ENCODE measurements at regions not wholly inside any gene's neighbourhood (a gene's known extent, or its start where the extent isn't known, plus 50 kb on each side); places are given as distances from the start of the nearest gene placed in this dataset.

- Histone ChIP-seq H3K27ac (ENCODE audit: control insufficient read depth, insufficient read depth, low read length) (no peak overlapping the region), H3K4me2 (ENCODE audit: control insufficient read depth, extremely low read depth, insufficient read depth, low read depth, low read length) (no peak overlapping the region), H4K20me1 (ENCODE audit: control insufficient read depth, extremely low read depth, insufficient read depth, low read length) (no peaks in the 10 kb centered on the region), H3K36me3 (ENCODE audit: control insufficient read depth in 2 of 2, extremely low read depth in 1 of 2, insufficient read depth in 2 of 2, low read length in 2 of 2) (no peaks in the 10 kb centered on the region), H3K27me3 (ENCODE audit: control insufficient read depth, extremely low read depth, insufficient read depth, low read length) (no peaks in the 10 kb centered on the region), H3K79me2 (ENCODE audit: control insufficient read depth, insufficient read depth, low read length) (no peaks in the 10 kb centered on the region), H3K4me3 (ENCODE audit: control insufficient read depth in 2 of 3, extremely low read depth in 1 of 3, insufficient read depth in 2 of 3, low read depth in 1 of 3, low read length in 3 of 3) (no peak overlapping the region), H2AFZ (ENCODE audit: control insufficient read depth, low read length) (no peak overlapping the region), H3K9me3 (ENCODE audit: control insufficient read depth, low read depth, low read length) (no peaks in the 10 kb centered on the region), H3K4me1 (ENCODE audit: control insufficient read depth, extremely low read depth, insufficient read depth, low read length) (no peaks in the 10 kb centered on the region), H3K9ac (ENCODE audit: control insufficient read depth, extremely low read depth, insufficient read depth, low read length) (no peak overlapping the region), H3K9me1 (ENCODE audit: control insufficient read depth, extremely low read depth, insufficient read depth, low read length) (no peaks in the 10 kb centered on the region)
- FAIRE-seq (no peak), DNase-seq (ENCODE audit: low read depth, low spot score) (no peak)
- dilution Hi-C loops (cut with MboI; ENCODE audit: extremely low pct_ligation_motif_present, low sequenced_read_pairs), result no loop called here
- TF ChIP-seq CTCF (optimal IDR thresholded peaks at IDR 0.05 in 1 of 3, IDR thresholded peaks at IDR 0.05 in 1 of 3, conservative IDR thresholded peaks at IDR 0.05 in 1 of 3; ENCODE audit: extremely low read depth in 1 of 3, insufficient read depth in 2 of 3, low read length in 3 of 3), result no peak
- TF ChIP-seq EZH2 (IDR thresholded peaks at IDR 0.05; ENCODE audit: low read length), result no peak
Measured at GRCh38 chr5:18954239-18954638, 1033.8 kb downstream of the CDH18 start.

- no peak overlapping the region for H3K9ac ChIP-seq (ENCODE audit: control insufficient read depth, extremely low read depth, insufficient read depth, low read length)
- no peaks in the 10 kb centered on the region for H3K4me1 ChIP-seq (ENCODE audit: control insufficient read depth, extremely low read depth, insufficient read depth, low read length)
- no peaks in the 10 kb centered on the region for H3K79me2 ChIP-seq (ENCODE audit: control insufficient read depth, insufficient read depth, low read length)
- no peak for TF ChIP-seq CTCF (optimal IDR thresholded peaks at IDR 0.05 in 1 of 3, IDR thresholded peaks at IDR 0.05 in 1 of 3, conservative IDR thresholded peaks at IDR 0.05 in 1 of 3; ENCODE audit: extremely low read depth in 1 of 3, insufficient read depth in 2 of 3, low read length in 3 of 3)
- no peaks in the 10 kb centered on the region for H4K20me1 ChIP-seq (ENCODE audit: control insufficient read depth, extremely low read depth, insufficient read depth, low read length)
- no peaks in the 10 kb centered on the region for H3K9me1 ChIP-seq (ENCODE audit: control insufficient read depth, extremely low read depth, insufficient read depth, low read length)
- no peak overlapping the region for H2AFZ ChIP-seq (ENCODE audit: control insufficient read depth, low read length)
- FAIRE-seq (no peak), DNase-seq (ENCODE audit: low read depth, low spot score) (no peak)
- dilution Hi-C loops (cut with MboI; ENCODE audit: extremely low pct_ligation_motif_present, low sequenced_read_pairs), result no loop called here
- H3K27me3 ChIP-seq (ENCODE audit: control insufficient read depth, extremely low read depth, insufficient read depth, low read length), result no peaks in the 10 kb centered on the region
- H3K36me3 ChIP-seq (ENCODE audit: control insufficient read depth in 2 of 2, extremely low read depth in 1 of 2, insufficient read depth in 2 of 2, low read length in 2 of 2), result no peaks in the 10 kb centered on the region
- no peak overlapping the region for H3K4me3 ChIP-seq (ENCODE audit: control insufficient read depth in 2 of 3, extremely low read depth in 1 of 3, insufficient read depth in 2 of 3, low read depth in 1 of 3, low read length in 3 of 3)
- H3K9me3 ChIP-seq (ENCODE audit: control insufficient read depth, low read depth, low read length), result no peaks in the 10 kb centered on the region
- no peak overlapping the region for H3K4me2 ChIP-seq (ENCODE audit: control insufficient read depth, extremely low read depth, insufficient read depth, low read depth, low read length)
- no peak overlapping the region for H3K27ac ChIP-seq (ENCODE audit: control insufficient read depth, insufficient read depth, low read length)
Measured at GRCh38 chr5:18959535-18959934, 1028.5 kb downstream of the CDH18 start.
